Umbilical cord (tissue), 1 donor: ENCODE measurements at regions not wholly inside any gene's neighbourhood (a gene's known extent, or its start where the extent isn't known, plus 50 kb on each side); places are given as distances from the start of the nearest gene placed in this dataset.
"Not testable (repeated sequence)": the region's sequence is repeated elsewhere in the genome, so short reads cannot be mapped to it uniquely, and the experiment has no call there.

Experiments used
- DNase-seq: peaks from one replicate; pipeline ENCODE4 v3.0.0-alpha.2; 2015; ENCODE audit warnings: low spot score

DNA sequence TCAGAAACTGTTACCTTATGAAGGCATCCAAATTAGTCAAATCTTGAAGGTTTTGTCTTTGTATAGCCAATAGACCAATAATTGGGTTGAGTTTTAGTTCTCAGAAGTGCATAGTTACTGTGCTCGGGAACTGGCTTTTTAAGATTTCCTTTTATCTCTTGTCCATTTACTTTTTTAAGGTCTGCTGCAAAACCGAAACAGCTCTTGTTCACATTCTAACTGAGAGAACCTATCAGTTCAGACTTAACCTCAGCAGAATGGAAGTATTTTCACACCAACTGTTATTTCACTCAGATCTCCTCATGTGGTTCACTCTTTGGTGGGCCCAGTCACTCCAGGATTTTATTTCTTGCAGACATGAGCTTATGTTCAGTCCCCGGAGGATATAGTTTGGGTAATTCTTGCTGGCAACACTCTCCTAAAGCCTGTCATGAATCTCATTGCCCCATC is 55.5 kb downstream of the TPBG start:
- DNase-seq = no peak

DNA sequence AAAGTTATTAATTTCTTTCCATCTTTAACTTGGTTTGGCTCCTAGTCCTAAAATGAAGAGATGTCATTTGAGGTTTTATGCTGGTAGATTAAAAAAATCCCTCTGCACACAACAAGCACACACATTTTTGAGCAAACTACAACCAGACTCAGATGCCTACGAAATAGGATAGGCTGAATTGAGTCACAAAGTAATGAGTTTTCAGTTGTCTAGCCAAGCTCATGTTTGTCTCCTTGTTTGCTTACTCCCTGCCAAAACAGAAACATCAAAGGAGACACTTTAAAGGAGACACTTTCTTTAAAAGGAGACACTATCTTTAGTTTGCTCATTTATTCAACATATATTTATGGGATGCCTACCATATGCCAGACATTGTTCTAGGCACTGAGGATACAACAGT is 56.2 kb downstream of the TPBG start:
- no peak for DNase-seq

DNA sequence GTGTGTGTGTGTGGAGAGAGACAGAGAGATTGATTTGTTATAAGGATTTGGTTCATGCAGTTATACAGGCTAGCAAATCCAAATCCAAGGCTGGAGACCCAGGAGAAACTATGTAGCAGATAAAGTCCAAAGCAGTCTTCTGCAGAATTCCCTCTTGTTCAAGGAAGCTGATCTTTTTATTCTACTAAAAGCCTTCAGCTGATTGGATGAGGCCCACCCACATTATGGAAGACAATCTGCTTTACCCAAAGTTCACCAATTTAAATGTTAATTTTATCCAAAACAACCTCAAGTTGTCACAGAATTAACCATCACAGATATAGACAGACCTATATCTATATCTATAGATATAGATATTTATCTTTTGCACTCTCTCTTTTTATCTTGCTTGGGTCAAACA is 67.0 kb downstream of the TPBG start:
- no peak for DNase-seq

DNA sequence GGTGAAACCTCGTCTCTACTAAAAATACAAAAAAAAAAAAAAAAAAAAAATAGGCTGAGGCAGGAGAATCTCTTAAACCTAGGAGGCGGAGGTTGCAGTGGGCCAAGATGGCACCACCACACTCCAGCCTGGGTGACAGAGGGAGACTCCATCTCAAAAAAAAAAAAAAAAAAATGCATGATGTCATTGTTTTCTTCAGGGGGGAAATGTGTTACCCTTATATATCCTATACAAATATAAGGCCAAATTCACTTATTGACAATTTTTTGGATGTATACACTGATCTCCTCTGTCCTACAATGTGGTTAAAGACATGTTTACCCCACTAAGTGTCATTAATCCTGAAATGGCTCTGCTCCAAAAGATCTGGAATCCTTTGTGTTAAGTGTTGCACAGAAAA is 73.1 kb downstream of the TPBG start:
- no peak for DNase-seq

DNA sequence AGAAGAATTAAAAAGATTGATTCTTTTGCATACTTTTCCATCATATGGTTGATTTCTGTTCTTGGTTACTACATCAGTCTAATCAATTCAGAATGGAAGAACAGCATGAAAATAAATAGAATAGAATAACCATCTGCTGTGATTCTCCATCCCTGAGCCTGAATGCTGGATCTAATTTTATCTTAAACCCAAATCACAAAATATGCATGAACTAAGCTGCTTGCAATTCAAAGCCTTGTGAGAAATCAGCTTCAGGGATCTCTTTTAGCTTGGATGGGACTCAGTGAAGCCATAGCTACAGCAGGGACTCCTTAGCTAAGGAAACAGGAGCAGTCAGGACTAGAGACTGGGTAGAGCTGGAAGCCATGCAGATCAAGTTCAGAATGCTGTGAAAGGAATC is 74.1 kb downstream of the TPBG start:
- no peak for DNase-seq

DNA sequence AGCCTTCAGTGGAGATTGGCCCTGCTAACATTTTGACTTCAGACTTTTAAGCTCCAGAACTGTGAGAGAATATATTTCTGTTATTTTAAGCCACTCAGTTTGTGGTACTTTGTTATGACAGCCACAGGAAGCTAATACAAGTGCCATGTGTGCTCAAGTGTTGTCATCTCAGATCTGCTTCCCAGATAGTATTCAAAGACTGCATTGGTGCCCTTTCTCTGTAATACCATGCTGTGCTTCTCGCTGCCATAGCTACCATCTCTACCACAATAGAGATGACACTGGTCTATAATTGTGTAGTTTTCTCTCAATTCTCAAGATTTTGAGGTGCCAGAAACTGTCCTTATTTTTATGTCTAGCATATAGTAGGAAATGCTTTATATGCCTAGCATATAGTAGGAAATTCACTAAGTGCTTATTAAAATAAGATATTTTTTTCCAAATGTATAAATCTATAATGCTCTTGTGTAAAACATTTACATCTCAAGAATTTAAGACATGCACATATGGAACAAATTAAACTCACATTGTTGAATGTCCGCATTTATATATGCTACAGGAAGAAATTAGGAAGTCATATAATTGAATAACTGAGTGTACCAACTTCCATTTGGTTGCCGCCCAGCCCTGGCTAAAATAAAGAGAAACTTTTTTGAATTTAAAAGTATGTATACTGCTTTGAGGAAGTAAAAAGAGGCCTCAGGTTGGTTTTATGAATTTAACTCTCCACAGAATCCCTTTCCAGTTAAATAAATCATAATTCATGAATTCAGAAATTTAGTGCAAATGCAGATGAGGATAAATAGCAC is 77.6 kb downstream of the TPBG start:
- DNase-seq = no peak

DNA sequence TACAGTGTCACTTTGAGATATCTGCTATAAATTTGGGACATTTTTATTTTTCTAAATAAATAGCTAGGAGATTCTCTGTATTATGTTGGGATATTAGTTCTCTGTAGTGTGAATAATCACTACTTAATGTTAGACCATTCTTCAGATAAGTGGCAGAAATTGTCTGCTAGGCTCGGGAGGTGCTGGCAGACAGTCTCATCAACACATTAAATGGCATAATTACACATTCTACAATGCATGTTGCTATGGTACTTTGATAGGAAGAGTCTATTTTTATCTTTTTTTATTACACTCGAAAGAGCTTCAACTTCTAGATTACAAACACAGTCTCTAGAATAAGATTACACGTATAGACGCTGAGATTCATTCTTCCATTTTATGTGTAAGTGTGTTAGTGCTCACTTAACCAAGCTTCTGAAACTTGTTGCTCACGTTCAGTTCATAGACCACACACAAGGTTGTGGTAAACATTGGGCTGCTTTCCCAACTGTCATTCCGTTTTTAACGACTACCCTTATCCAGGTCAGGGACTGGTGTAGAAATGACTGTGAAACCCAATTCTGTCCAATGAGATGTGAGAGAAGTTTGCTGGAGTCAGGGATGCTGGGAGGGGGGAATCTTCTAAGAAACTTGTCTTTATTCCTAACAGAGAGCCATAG is 78.6 kb downstream of the TPBG start:
- DNase-seq = no peak

DNA sequence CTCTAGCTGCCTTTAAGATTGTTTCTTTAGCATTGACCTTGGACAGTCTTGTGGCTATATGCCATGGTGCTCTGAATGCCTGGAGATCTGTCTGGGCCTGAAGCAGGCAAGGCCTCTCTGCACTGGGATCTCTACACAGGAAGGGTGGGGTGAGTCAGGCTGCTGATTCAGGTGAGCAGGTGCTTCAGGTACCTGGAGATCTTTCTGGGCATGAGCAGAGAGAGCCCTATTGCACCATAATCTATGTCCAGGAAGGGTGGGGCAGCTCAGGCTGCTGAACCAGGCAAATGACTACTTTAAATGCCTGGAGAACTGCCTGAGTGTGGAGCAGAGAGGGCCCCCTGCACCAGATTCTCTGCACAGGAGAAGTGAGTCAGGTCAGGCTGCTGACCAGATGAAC is 94.5 kb downstream of the TPBG start:
- DNase-seq = no peak

DNA sequence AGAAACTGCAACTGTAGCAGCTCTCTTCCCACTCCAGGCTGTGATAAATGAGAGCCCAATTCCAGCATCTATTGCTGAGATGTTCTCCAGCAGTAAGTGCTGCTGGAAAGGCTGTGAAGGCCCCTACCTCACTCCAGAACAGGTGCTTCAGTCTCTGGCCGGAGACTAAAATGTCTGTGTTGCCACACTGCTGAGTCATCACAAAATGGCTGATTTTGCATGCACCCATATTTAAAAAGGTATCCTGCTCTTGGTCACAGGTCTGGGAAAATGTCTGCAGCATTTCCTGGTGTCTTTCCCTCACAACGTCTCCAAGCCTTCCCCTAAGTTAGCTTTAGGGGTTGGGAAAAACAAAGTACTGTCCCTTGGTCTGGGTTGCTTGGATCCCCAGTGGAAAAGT is 95.1 kb downstream of the TPBG start:
- DNase-seq = no peak

DNA sequence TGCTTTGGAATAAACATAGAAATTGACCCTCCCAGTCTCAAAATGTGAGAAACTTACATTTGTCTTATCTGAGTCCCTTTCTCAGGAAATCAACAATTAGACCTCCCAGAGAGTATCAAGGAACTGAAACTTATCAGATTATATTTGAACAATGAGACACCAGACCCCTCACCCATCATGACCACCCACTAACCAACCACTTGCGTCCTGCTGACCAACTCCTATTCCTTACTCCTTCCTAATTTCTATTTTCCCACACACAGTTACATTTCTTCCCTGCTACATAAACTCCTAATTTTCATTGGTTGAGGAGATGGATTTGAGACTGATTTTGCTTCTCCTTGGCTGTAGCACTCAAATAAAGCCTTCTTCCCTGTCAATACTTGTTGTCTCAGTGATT is 97.9 kb downstream of the TPBG start:
- DNase-seq = no peak

DNA sequence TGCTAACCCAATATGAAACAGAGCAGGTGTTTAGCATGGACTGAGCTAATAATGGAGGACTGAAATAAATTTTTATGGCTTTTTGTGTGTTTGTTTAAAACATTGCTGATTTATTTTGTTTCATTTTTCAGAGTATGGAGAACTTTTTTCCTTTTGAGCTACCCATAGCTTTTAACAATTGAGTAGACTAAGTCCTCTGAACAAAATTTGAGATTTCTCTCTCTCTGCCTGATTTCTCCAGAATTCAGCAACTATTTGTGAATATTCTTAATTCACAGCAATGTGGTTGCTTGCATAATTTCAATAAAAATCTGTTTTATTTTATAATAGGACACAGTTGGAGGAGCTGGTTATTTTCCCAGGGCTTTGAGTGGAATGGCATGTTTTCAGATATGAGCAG is 103.7 kb downstream of the TPBG start:
- no peak for DNase-seq

DNA sequence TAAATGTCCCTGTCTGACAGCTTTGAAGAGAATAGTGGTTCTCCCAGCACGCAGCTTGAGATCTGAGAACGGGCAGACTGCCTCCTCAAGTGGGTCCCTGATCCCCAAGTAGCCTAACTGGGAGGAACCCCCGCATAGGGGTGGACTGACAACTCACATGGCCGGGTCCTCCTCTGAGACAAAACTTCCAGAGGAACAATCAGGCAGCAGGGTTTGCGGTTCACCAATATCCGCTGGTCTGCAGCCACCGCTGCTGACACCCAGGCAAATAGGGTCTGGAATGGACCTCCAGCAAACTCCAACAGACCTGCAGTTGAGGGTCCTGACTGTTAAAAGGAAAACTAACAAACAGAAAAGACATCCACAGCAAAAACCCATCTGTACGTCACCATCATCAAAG is 106.5 kb downstream of the TPBG start:
- DNase-seq = not testable (repeated sequence)

DNA sequence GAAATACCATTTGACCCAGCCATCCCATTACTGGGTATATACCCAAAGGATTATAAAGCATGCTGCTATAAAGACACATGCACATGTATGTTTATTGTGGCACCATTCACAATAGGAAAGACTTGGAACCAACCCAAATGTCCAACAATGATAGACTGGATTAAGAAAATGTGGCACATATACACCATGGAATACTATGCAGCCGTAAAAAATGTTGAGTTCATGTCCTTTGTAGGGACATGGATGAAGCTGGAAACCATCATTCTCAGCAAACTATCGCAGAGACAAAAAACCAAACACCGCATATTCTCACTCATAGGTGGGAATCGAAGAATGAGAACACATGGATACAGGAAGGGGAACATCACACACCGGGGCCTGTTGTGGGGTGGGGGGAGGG is 111.5 kb downstream of the TPBG start:
- not testable (repeated sequence) for DNase-seq

DNA sequence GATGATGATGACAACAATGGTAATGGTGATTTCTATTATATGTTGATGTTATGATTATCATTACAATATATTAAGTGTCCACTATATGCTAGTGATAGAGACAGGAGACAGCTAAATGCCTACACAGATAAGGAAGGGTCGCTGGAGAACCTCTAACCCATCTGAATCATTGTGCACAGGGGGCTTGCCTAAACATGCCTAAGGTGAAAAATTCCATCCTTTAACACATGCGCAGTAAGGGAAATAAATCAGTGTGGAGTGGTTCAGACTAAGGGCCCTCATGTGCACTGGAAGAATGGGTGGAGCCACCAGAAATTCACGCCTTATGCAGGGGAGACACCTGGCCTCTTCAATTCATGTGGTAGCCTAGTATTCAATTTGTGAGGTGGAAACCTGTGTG is 120.4 kb downstream of the TPBG start:
- no peak for DNase-seq

DNA sequence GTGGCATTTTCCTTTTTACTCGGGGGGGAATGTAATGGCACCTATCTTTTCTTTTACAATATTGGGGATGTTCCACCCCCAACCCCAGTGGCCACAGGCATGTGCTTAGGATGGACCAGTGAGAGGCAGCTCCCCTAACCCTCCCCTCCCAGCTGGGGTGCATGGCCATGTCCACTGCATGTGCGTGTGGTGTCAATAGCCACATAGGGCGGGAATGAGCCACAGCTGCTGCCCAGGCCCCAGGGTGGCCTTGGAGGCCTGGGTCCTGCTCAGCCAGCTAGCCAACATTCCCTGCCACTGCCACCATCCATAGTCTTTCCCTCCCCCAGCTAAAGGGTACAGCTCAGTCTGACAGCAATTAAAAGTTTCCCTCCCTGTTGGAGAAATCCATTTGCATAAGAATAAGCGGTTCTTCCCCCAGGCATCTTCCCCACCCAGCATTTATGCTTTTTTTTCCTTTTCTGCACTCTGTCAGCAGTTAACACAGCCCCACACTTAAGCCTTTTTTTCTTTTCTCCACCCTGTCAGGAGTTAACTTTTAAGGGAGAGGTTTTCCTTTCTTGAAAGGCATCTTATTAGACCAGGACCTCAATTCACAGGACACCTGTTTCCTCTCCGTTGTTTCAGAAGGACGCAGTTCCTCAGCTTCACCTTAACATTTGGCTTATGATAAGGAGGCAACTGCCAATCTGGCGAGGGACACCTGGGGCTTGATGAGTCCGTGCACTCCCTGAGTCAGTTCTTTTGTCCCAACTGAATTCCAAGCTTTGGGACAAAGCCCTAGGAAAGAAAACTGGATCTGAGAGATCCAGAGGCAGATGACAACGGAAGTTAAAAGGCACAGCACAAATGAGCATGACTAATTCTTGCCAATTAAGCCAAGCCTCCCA is 121.4 kb downstream of the TPBG start:
- DNase-seq = no peak

DNA sequence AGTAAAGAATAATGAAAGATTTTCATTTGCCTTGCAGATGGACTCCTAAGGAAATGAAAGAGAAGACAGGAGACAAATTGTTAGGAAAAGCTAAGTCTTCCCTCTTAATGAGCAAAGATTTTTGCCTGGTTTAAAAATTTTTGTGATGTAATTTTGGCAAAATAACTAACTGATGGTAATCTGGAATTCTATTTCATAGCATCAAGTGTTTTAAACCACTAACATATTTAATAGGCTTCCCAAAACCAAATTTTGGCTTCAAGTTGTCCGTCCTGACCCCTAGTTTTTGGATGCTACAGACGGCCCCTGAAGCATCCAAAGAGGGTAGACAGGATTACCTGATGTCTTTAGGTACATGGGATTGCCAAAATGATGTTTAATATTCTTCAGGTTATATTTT is 124.3 kb downstream of the TPBG start:
- DNase-seq = no peak

DNA sequence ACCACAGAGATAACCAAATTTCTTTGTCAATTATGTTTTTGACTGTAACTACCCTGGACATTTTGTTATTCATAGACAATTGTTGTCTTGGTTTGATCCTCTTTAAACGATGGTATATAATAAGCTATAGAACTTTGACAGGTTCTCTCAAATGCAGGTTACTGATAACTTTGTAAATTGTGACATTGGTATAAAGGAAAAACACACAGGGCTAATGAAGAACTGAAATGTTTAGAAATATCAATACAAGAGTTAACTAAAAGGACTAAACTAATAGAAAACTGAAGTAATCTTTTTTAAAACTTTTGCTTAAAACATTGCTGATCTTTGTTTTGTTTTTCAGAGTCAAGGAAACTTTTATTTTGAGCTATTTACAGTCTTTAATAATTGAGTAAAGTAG is 124.8 kb downstream of the TPBG start:
- DNase-seq = no peak

DNA sequence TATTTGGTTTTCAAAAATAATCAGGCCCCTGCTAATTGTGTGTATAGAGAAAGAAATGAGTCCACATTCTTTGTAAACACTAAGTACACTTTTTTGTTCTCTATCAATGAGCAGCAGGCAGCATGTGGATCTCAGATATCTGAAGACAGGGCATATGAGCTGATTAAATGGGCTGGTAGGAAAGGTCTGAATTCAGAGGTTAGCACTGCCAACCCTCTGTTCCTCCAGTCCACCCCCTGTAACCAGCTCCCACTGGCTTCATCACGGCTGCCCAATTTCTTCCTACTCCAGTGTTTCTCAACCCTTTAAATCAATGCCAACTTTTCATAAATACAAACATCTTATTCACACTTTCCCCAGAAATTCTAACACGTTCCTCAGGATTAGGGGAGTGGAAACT is 128.5 kb downstream of the TPBG start:
- no peak for DNase-seq

DNA sequence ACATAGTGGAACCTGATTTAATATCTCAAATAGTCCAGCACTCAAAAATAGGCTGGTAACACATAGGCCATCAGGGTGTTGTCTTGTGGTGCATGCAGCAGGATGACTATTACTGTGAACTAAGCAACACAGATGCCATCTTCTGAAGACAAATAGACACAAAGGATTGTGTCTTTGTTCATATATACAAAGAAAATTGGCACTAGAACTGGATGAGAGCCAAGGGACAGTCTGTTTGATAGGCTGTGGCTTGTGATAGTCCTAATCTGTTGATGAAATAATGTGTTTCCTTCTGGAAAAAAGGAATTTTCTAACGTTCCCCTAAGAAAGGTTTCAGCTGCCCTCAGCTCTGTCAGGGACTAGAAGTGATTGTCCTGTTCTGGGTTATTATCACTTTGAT is 129.8 kb downstream of the TPBG start:
- no peak for DNase-seq

DNA sequence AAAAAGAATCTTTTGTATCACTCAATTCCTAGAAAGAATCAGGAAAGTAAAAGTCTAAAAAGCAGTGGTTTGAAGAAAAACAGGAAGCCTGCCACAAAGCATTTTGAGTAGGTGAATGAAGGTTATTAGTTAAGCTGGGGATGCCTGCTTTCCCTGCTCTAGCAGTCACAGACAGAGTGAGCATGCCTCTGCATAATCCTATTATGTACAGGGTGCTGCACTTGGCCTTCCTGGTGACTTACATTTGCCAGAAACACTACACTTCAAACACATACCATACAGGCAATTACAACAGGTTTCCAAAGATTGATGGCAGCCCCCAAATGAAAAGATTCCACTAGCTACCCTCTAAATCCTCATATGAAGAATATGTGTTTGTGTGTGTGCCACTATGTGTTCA is 130.8 kb downstream of the TPBG start:
- no peak for DNase-seq

DNA sequence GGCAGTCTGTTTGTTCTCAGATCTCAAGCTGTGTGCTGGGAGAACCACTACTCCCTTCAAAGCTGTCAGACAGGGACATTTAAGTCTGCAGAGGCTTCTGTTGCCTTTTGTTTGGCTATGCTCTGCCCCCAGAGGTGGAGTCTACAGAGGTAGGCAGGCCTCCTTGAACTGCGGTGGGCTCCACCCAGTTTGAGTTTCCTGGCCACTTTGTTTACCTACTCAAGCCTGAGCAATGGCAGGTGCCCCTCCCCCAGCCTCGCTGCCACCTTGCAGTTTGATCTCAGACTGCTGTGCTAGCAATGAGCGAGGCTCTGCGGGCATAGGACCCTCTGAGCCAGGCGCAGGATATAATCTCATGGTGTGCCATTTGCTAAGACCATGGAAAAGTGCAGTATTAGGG is 138.3 kb downstream of the TPBG start:
- not testable (repeated sequence) for DNase-seq

DNA sequence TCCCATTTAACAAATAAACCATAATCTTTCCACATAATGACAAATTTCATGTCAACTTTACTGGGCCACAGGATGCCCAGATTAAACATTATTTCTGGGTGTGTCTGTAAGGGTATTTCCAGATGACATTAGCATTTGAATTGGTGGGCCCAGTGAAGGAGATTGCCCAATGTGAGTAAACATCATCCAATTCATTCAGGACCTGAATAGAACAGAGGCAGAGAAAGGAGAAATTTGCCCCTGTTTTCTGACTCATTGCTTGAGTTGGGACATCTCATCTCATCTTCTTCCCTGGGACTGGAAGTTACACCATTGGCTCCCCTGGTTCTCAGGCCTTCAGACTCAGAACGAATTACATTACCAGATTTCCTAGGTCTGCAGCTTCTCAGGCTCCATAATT is 142.9 kb downstream of the TPBG start:
- no peak for DNase-seq
